CD4-positive, alpha-beta memory T cell (primary cell): ENCODE measurements at regions not wholly inside any gene's neighbourhood (a gene's known extent, or its start where the extent isn't known, plus 50 kb on each side); places are given as distances from the start of the nearest gene placed in this dataset.

Experiments
- CTCF ChIA-PET: fragments of 350-600 bp; sonication (Branson Sonifier 250); formaldehyde crosslinking; loops from one replicate; lab custom pipeline; 2021; ENCODE audit warnings: inconsistent platforms; ENCODE audit not compliant: partially characterized antibody; lab: Charles Lee
- POLR2A ChIA-PET: fragments of 350-600 bp; sonication (Branson Sonifier 250); formaldehyde crosslinking; loops from one replicate; lab custom pipeline; 2021; ENCODE audit not compliant: partially characterized antibody; lab: Charles Lee
- DNase-seq, 5 donors: peaks; one replicate each; pipeline versions ENCODE4 v3.0.0 to v3.0.0-alpha.2; 2020 to 2022; ENCODE audit warnings: mixed read lengths in 1 of 5
- H3K27ac ChIP-seq: one replicate; pipeline ENCODE4 v1.7.0; 2013; ENCODE audit warnings: low read depth, low read length
- H3K27me3 ChIP-seq: 2 replicates; pipeline ENCODE4 v1.7.0; 2013; ENCODE audit warnings: mild to moderate bottlenecking, low read length, moderate library complexity; ENCODE audit not compliant: insufficient read depth
- H3K36me3 ChIP-seq: 2 replicates; pipeline ENCODE4 v1.7.0; 2013; ENCODE audit warnings: mild to moderate bottlenecking, low read length, moderate library complexity; ENCODE audit not compliant: insufficient read depth
- H3K4me1 ChIP-seq: 2 replicates; pipeline ENCODE4 v1.7.0; 2013; ENCODE audit warnings: mild to moderate bottlenecking, low read length, moderate library complexity; ENCODE audit not compliant: insufficient read depth
- H3K4me3 ChIP-seq, 2 donors: one replicate each; pipeline ENCODE4 v1.7.0; 2013; ENCODE audit warnings: low read length in 2 of 2, mild to moderate bottlenecking in 1 of 2
- H3K9me3 ChIP-seq, 2 donors: one replicate each; pipeline ENCODE4 v1.7.0; 2013; ENCODE audit warnings: low read length in 2 of 2, control low read depth in 1 of 2; ENCODE audit not compliant: control insufficient read depth in 1 of 2
- H3K27ac Mint-ChIP-seq, 7 donors: one replicate each; pipeline ENCODE4 v1.8.0; 2020 to 2021; ENCODE audit warnings: mixed read lengths in 7 of 7, mild to moderate bottlenecking in 6 of 7, inconsistent platforms in 3 of 7, moderate library complexity in 3 of 7
- H3K27me3 Mint-ChIP-seq, 2 donors: one replicate each; pipeline ENCODE4 v1.8.0; 2020 to 2021; ENCODE audit warnings: mixed read lengths in 2 of 2
- H3K36me3 Mint-ChIP-seq, 2 donors: one replicate each; pipeline ENCODE4 v1.8.0; 2020 to 2021; ENCODE audit warnings: mixed read lengths in 2 of 2, inconsistent platforms in 1 of 2, mild to moderate bottlenecking in 1 of 2
- H3K4me1 Mint-ChIP-seq, 4 donors: one replicate each; pipeline ENCODE4 v1.8.0; 2020 to 2021; ENCODE audit warnings: mixed read lengths in 4 of 4, mild to moderate bottlenecking in 1 of 4
- H3K4me3 Mint-ChIP-seq, 8 donors: one replicate each; pipeline ENCODE4 v1.8.0; 2020 to 2021; ENCODE audit warnings: mixed read lengths in 8 of 8, mild to moderate bottlenecking in 7 of 8, moderate library complexity in 6 of 8, inconsistent platforms in 3 of 8
- H3K9me3 Mint-ChIP-seq, 8 donors: one replicate each; pipeline ENCODE4 v1.8.0; 2020 to 2021; ENCODE audit warnings: mixed read lengths in 8 of 8, mild to moderate bottlenecking in 5 of 8, inconsistent platforms in 3 of 8, moderate library complexity in 1 of 8
- intact Hi-C: fragments of 100-400 bp; cut with micrococcal nuclease; formaldehyde crosslinking; loops from one replicate; pipeline ENCODE4 v1.15.1; 2023

DNA sequence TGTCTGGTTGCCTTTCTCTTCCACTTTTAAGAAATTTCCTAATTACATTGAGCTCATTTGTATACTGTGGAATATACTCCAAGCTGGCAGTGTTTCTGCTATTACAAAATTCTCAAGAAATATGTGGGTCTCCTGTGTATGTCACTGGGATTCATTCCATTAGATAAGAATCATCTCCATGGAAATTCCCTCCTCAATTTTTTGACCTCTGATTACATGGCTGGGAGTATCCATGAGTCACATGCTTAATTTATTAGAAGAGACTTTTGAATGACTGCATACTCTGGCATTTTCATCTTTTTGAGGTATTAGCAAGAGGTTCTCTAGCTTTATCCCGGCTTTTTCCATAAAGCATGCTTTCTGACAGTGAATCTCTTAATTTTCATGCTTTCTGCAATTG is 665.5 kb upstream of the CNTNAP5 start:
- DNase-seq: no peak
- no peak overlapping the region for H3K4me3 Mint-ChIP-seq
- peaks cover 0 to 22% (median 13%) of the 10 kb centered on the region in 8 donors for H3K9me3 Mint-ChIP-seq
- ChIA-PET CTCF (no interaction called here), POLR2A (no interaction called here)
- no peaks in the 10 kb centered on the region for H3K36me3 Mint-ChIP-seq
- Histone ChIP-seq H3K9me3 (no peaks in the 10 kb centered on the region), H3K36me3 (no peaks in the 10 kb centered on the region), H3K4me1 (no peaks in the 10 kb centered on the region), H3K27me3 (no peaks in the 10 kb centered on the region), H3K27ac (no peak overlapping the region), H3K4me3 (no peak overlapping the region)
- intact Hi-C loops: no loop called here
- H3K27ac Mint-ChIP-seq: no peak overlapping the region
- H3K4me1 Mint-ChIP-seq: no peaks in the 10 kb centered on the region
- no peaks in the 10 kb centered on the region for H3K27me3 Mint-ChIP-seq

GRCh38 chr2:123362671-123363440 is 662.2 kb upstream of the CNTNAP5 start:
- no peaks in the 10 kb centered on the region for H3K36me3 ChIP-seq
- H3K9me3 Mint-ChIP-seq: peaks cover 0 to 29% (median 16%) of the 10 kb centered on the region in 8 donors
- CTCF ChIA-PET: no interaction called here
- intact Hi-C loops: no loop called here
- no peak for DNase-seq
- H3K4me3 Mint-ChIP-seq: no peak overlapping the region
- no peaks in the 10 kb centered on the region for H3K4me1 ChIP-seq
- no peaks in the 10 kb centered on the region for H3K27me3 Mint-ChIP-seq
- no peaks in the 10 kb centered on the region for H3K9me3 ChIP-seq
- H3K4me3 ChIP-seq: no peak overlapping the region
- no peak overlapping the region for H3K27ac ChIP-seq
- POLR2A ChIA-PET: no interaction called here
- no peak overlapping the region for H3K27ac Mint-ChIP-seq
- no peaks in the 10 kb centered on the region for H3K36me3 Mint-ChIP-seq
- no peaks in the 10 kb centered on the region for H3K4me1 Mint-ChIP-seq
- H3K27me3 ChIP-seq: no peaks in the 10 kb centered on the region

DNA sequence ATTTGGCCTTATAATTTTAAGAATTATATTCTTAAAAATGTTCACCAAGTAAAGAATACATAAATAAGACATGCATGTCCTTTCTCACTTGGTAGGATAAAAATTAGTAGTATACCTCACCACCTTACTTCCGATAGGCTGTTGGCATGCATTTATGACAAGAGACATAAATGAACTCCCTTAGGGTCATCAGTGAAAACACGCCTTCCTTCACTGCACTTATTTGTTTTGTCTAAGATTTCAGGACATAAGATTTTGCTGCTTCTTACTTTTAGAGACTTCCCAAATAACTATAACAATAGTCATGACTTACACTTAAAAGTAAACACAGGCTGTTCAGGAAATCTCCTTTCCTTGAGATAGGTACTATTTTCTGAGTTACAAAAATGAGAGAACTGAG is 661.3 kb upstream of the CNTNAP5 start:
- H3K4me1 ChIP-seq: no peaks in the 10 kb centered on the region
- Mint-ChIP-seq H3K9me3 (peaks cover 0 to 29% (median 17%) of the 10 kb centered on the region in 8 donors), H3K27ac (no peak overlapping the region), H3K4me3 (no peak overlapping the region), H3K36me3 (no peaks in the 10 kb centered on the region), H3K4me1 (no peaks in the 10 kb centered on the region), H3K27me3 (no peaks in the 10 kb centered on the region)
- no peak overlapping the region for H3K4me3 ChIP-seq
- ChIA-PET POLR2A (no interaction called here), CTCF (no interaction called here)
- no peaks in the 10 kb centered on the region for H3K9me3 ChIP-seq
- intact Hi-C loops: no loop called here
- no peak overlapping the region for H3K27ac ChIP-seq
- no peaks in the 10 kb centered on the region for H3K27me3 ChIP-seq
- H3K36me3 ChIP-seq: no peaks in the 10 kb centered on the region
- no peak for DNase-seq

DNA sequence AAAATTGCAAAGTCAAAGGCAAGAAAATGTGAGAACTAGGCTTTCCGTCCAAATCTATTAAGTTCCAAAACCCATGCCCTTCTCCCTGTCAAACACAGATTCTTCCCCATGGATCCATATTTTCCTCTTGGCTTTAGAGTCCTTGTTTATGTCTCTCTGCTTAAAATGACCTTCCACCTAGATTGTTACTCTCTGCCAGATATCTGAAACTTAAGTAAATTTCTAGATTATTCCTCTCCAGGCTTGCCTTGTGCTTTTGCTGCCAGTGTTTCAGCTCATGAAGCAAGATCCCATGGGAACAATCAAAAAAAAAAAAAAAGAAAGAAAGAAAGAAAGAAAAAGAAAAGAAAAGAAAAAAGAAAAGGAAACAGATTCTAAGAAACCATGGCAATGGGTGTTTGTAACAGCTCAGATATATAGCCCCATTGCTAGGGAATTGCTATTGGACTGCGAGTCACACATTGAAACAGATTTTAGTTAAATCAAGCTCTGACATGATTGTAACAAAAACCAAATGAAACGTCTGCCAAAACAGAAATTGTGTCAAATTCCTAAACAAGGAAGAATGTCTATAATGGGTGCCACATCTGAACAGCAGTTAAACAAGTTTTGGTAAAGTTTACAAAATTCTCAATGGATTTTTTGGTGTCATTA is 660.7 kb upstream of the CNTNAP5 start:
- no peak for DNase-seq
- Histone ChIP-seq H3K9me3 (no peaks in the 10 kb centered on the region), H3K27me3 (no peaks in the 10 kb centered on the region), H3K27ac (no peak overlapping the region), H3K4me3 (no peak overlapping the region), H3K4me1 (no peaks in the 10 kb centered on the region), H3K36me3 (no peaks in the 10 kb centered on the region)
- H3K27ac Mint-ChIP-seq: peak overlapping the region in 1 of 7 donors; percentile 2
- no peaks in the 10 kb centered on the region for H3K27me3 Mint-ChIP-seq
- no peak overlapping the region for H3K4me3 Mint-ChIP-seq
- ChIA-PET POLR2A (no interaction called here), CTCF (interaction anchor here (1.0 kb wide), 1 partner anchor 11 kb away, joined by 3 read pairs; no protein-coding TSS in a partner anchor)
- no peaks in the 10 kb centered on the region for H3K4me1 Mint-ChIP-seq
- H3K9me3 Mint-ChIP-seq: peaks cover 0 to 31% (median 18%) of the 10 kb centered on the region in 8 donors
- intact Hi-C loops: no loop called here
- no peaks in the 10 kb centered on the region for H3K36me3 Mint-ChIP-seq

DNA sequence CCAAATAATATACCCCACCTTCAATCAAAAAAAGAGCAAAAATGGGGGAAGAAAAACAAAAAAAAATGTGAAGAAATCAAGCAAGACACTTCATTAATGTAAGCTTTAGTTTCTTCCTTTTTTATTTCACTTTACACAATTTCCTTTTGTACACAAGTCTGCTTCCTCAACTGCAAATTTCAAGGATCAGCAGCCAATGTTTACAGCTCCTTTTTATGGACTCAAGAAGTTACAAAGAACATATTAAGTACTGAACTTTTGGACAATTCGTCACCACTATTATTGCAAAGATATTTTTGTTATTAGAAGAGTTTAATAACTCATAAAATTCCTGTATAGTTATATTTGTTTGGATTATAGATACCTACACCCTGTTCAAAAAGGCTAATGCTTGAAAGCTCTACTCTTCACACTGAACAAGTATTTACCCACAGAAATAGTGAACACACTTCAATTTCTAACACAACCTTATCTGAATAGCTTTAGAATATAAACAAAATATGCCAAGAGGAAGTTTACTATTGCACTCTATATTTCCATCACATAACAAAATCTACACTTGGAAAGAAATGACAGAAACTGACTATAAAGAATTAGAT is 658.7 kb upstream of the CNTNAP5 start:
- intact Hi-C loops: no loop called here
- Mint-ChIP-seq H3K27me3 (no peaks in the 10 kb centered on the region), H3K9me3 (peaks cover 0 to 27% (median 14%) of the 10 kb centered on the region in 8 donors)

GRCh38 chr2:123370186-123370585 is 654.9 kb upstream of the CNTNAP5 start:
- Histone ChIP-seq H3K4me3 (no peak overlapping the region), H3K4me1 (no peaks in the 10 kb centered on the region), H3K9me3 (no peaks in the 10 kb centered on the region), H3K27ac (no peak overlapping the region), H3K27me3 (no peaks in the 10 kb centered on the region), H3K36me3 (no peaks in the 10 kb centered on the region)
- Mint-ChIP-seq H3K27me3 (no peaks in the 10 kb centered on the region), H3K4me1 (no peaks in the 10 kb centered on the region), H3K9me3 (peaks cover 0 to 10% (median 8%) of the 10 kb centered on the region in 8 donors), H3K27ac (no peak overlapping the region), H3K4me3 (no peak overlapping the region), H3K36me3 (no peaks in the 10 kb centered on the region)
- CTCF ChIA-PET: no interaction called here
- no peak for DNase-seq
- intact Hi-C loops: no loop called here
- POLR2A ChIA-PET: no interaction called here

More for the DNA sequence above, 658.7 kb upstream of the CNTNAP5 start:
- H3K4me1 Mint-ChIP-seq: no peaks in the 10 kb centered on the region
- Histone ChIP-seq H3K4me3 (no peak overlapping the region), H3K27ac (no peak overlapping the region), H3K9me3 (no peaks in the 10 kb centered on the region), H3K4me1 (no peaks in the 10 kb centered on the region), H3K27me3 (no peaks in the 10 kb centered on the region), H3K36me3 (no peaks in the 10 kb centered on the region)
- no peaks in the 10 kb centered on the region for H3K36me3 Mint-ChIP-seq
- no peak overlapping the region for H3K4me3 Mint-ChIP-seq
- no peak overlapping the region for H3K27ac Mint-ChIP-seq
- CTCF ChIA-PET: no interaction called here
- POLR2A ChIA-PET: no interaction called here
- no peak for DNase-seq

DNA sequence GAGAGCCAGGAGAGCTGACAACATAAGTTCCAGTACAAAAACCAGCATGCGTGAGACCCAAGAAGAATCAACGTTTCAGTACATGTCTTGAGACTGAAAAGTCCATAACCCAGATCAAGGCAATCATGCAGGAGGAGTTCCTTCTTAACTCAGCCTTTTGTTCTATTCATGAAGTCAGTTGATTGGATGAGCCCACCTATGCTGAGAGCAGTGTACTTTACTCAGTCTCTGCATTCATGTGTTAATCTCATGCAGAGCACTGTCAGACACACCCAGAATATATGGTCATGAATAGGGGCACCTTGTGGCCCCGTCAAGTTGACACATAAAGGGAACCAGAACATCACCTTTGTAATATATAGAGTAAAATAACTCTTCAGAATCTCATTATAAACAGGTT is 653.6 kb upstream of the CNTNAP5 start:
- Histone ChIP-seq H3K36me3 (no peaks in the 10 kb centered on the region), H3K27me3 (no peaks in the 10 kb centered on the region), H3K4me3 (no peak overlapping the region), H3K27ac (no peak overlapping the region), H3K9me3 (no peaks in the 10 kb centered on the region), H3K4me1 (no peaks in the 10 kb centered on the region)
- no peak overlapping the region for H3K27ac Mint-ChIP-seq
- POLR2A ChIA-PET: no interaction called here
- H3K4me3 Mint-ChIP-seq: no peak overlapping the region
- H3K36me3 Mint-ChIP-seq: no peaks in the 10 kb centered on the region
- no peak for DNase-seq
- CTCF ChIA-PET: no interaction called here
- peaks cover 0 to 10% (median 6%) of the 10 kb centered on the region in 8 donors for H3K9me3 Mint-ChIP-seq
- intact Hi-C loops: no loop called here
- H3K27me3 Mint-ChIP-seq: no peaks in the 10 kb centered on the region
- H3K4me1 Mint-ChIP-seq: no peaks in the 10 kb centered on the region
